CD14-positive monocyte (primary cell): ENCODE measurements at regions not wholly inside any gene's neighbourhood (a gene's known extent, or its start where the extent isn't known, plus 50 kb on each side); places are given as distances from the start of the nearest gene placed in this dataset.

Source experiments
- DNase-seq, 3 donors: peaks; one replicate each; pipeline ENCODE4 v3.0.0-alpha.2; 2011 to 2022
- H2AFZ ChIP-seq: 2 replicates; pipeline ENCODE4 v1.6.0; 2012; ENCODE audit warnings: mild to moderate bottlenecking, low read depth, low read length, inconsistent platforms; ENCODE audit not compliant: insufficient read depth, poor library complexity, severe bottlenecking
- H3K27ac ChIP-seq, 2 donors: 1 replicate in 1 of 2; 2 replicates in 1 of 2; pipeline ENCODE4 v1.5.1; 2012 to 2013; ENCODE audit warnings: low read length in 2 of 2, control low read depth in 1 of 2, inconsistent platforms in 1 of 2, low read depth in 1 of 2, mild to moderate bottlenecking in 1 of 2
- H3K27me3 ChIP-seq, 2 donors: one replicate each; pipeline versions ENCODE4 v1.6.0 to v1.6.1; 2011 to 2013; ENCODE audit warnings: low read length in 2 of 2; ENCODE audit not compliant: control insufficient read depth in 2 of 2, insufficient read depth in 2 of 2
- H3K36me3 ChIP-seq, 2 donors: replicated peaks in 1 of 2; 1 replicate in 1 of 2; 2 replicates in 1 of 2; pipeline versions ENCODE4 v1.5.1 to v1.6.1; 2012 to 2013; ENCODE audit warnings: low read length in 2 of 2, control low read depth in 1 of 2, inconsistent platforms in 1 of 2, mild to moderate bottlenecking in 1 of 2; ENCODE audit not compliant: insufficient read depth in 2 of 2, control insufficient read depth in 1 of 2
- H3K4me1 ChIP-seq, 2 donors: 1 replicate in 1 of 2; 2 replicates in 1 of 2; pipeline versions ENCODE4 v1.5.1 to v1.6.1; 2012 to 2013; ENCODE audit warnings: low read length in 2 of 2, control low read depth in 1 of 2, inconsistent platforms in 1 of 2, mild to moderate bottlenecking in 1 of 2, moderate library complexity in 1 of 2; ENCODE audit not compliant: insufficient read depth in 2 of 2, control insufficient read depth in 1 of 2
- H3K4me2 ChIP-seq: replicated peaks from 2 replicates; pipeline ENCODE3; 2012; ENCODE audit warnings: low read length, moderate library complexity, mild to moderate bottlenecking; ENCODE audit not compliant: poor library complexity, severe bottlenecking; ENCODE audit errors: extremely low read depth
- H3K4me3 ChIP-seq, 3 experiments: fragments of 200-600 bp in 1 of 3; sonication (generic) in 1 of 3; replicated peaks in 1 of 3; 1 replicate in 2 of 3; 2 replicates in 1 of 3; pipeline ENCODE4 v1.5.1; 2011 to 2013; ENCODE audit warnings: low read length in 3 of 3, mild to moderate bottlenecking in 3 of 3, control low read depth in 2 of 3, low read depth in 2 of 3, inconsistent platforms in 1 of 3, moderate library complexity in 1 of 3
- H3K79me2 ChIP-seq: 2 replicates; pipeline ENCODE4 v1.6.0; 2012; ENCODE audit warnings: mild to moderate bottlenecking, control low read depth, inconsistent platforms, low read length, moderate library complexity; ENCODE audit not compliant: insufficient read depth
- H3K9ac ChIP-seq: 2 replicates; pipeline ENCODE4 v1.6.0; 2017; ENCODE audit warnings: low read length, mild to moderate bottlenecking; ENCODE audit not compliant: insufficient read depth, poor library complexity, severe bottlenecking
- H3K9me3 ChIP-seq, 2 donors: replicated peaks in 1 of 2; 1 replicate in 1 of 2; 2 replicates in 1 of 2; pipeline versions ENCODE4 v1.5.1 to v1.6.1; 2012 to 2013; ENCODE audit warnings: low read length in 2 of 2, control low read depth in 1 of 2; ENCODE audit not compliant: control insufficient read depth in 1 of 2, insufficient read depth in 1 of 2
- H4K20me1 ChIP-seq: 2 replicates; pipeline ENCODE4 v1.6.0; 2012; ENCODE audit warnings: mild to moderate bottlenecking, low read length, control low read depth, moderate library complexity; ENCODE audit not compliant: insufficient read depth
- H3K27ac Mint-ChIP-seq, 7 donors: one replicate each; pipeline ENCODE4 v1.8.0; 2020; ENCODE audit warnings: mild to moderate bottlenecking in 7 of 7, mixed read lengths in 7 of 7, moderate library complexity in 6 of 7, inconsistent platforms in 2 of 7
- H3K27me3 Mint-ChIP-seq, 3 donors: one replicate each; pipeline ENCODE4 v1.8.0; 2021 to 2022; ENCODE audit warnings: low read depth in 3 of 3, mild to moderate bottlenecking in 3 of 3, mixed read lengths in 3 of 3, moderate library complexity in 3 of 3, inconsistent platforms in 1 of 3
- H3K36me3 Mint-ChIP-seq, 2 donors: one replicate each; pipeline ENCODE4 v1.8.0; 2020; ENCODE audit warnings: mixed read lengths in 2 of 2, inconsistent platforms in 1 of 2, mild to moderate bottlenecking in 1 of 2
- H3K4me1 Mint-ChIP-seq: one replicate; pipeline ENCODE4 v1.8.0; 2020; ENCODE audit warnings: mild to moderate bottlenecking, mixed read lengths
- H3K4me3 Mint-ChIP-seq, 2 donors: one replicate each; pipeline ENCODE4 v1.8.0; 2020; ENCODE audit warnings: mild to moderate bottlenecking in 2 of 2, mixed read lengths in 2 of 2, moderate library complexity in 1 of 2
- H3K9me3 Mint-ChIP-seq, 7 donors: one replicate each; pipeline ENCODE4 v1.8.0; 2020 to 2022; ENCODE audit warnings: mixed read lengths in 7 of 7, mild to moderate bottlenecking in 6 of 7, moderate library complexity in 6 of 7, inconsistent platforms in 2 of 7
- WGBS: methylation state at CpG from one replicate; pipeline ENCODE4 v1.1.5; 2013; ENCODE audit warnings: missing lambda C conversion rate; ENCODE audit not compliant: insufficient coverage; 5-methylcytosine and 5-hydroxymethylcytosine counted together
- intact Hi-C, 2 donors: fragments of 100-400 bp; cut with micrococcal nuclease; formaldehyde crosslinking; loops; one replicate each; pipeline versions ENCODE4 v1.15.0 to v1.15.1; 2023
- TF ChIP-seq, protein P1 (sequence below): fragments of 200-600 bp; IDR thresholded peaks from one replicate; pipeline ENCODE4 v1.8.0; 2022; ENCODE audit warnings: antibody characterized with exemption, mild to moderate bottlenecking

DNA sequence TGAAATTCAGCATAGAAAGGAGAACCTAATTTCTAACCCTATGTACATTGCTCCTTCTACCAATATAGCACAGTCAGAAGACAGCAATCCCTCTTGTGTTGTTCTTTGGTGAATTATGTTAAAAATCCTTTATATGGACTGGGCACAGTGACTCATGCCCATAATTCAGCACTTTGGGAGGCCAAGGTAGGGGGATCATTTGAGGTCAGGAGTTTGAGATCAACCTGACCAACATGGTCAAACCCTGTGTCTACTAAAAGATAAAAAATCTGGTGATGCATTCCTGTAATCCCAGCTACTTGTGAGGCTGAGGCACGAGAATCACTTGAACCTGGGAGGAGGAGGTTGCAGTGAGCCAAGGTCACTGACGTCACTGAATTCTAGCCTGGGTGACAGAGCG lies 195.6 kb downstream of the TMX3 start:
- Histone ChIP-seq H3K4me1 (no peaks in the 10 kb centered on the region), H3K9ac (no peak overlapping the region), H3K36me3 (no peaks in the 10 kb centered on the region), H3K9me3 (no peaks in the 10 kb centered on the region), H4K20me1 (no peaks in the 10 kb centered on the region), H3K4me3 (no peak overlapping the region), H3K27me3 (no peaks in the 10 kb centered on the region), H2AFZ (no peak overlapping the region), H3K79me2 (no peaks in the 10 kb centered on the region), H3K27ac (no peak overlapping the region), H3K4me2 (no peak overlapping the region)
- no peak overlapping the region for H3K4me3 Mint-ChIP-seq
- H3K27ac Mint-ChIP-seq = no peak overlapping the region
- H3K4me1 Mint-ChIP-seq = no peaks in the 10 kb centered on the region
- H3K9me3 Mint-ChIP-seq = peaks cover 0 to 8% (median 3%) of the 10 kb centered on the region in 7 donors
- DNase-seq = no peak
- H3K27me3 Mint-ChIP-seq = no peaks in the 10 kb centered on the region
- TF ChIP-seq, protein P1, sequence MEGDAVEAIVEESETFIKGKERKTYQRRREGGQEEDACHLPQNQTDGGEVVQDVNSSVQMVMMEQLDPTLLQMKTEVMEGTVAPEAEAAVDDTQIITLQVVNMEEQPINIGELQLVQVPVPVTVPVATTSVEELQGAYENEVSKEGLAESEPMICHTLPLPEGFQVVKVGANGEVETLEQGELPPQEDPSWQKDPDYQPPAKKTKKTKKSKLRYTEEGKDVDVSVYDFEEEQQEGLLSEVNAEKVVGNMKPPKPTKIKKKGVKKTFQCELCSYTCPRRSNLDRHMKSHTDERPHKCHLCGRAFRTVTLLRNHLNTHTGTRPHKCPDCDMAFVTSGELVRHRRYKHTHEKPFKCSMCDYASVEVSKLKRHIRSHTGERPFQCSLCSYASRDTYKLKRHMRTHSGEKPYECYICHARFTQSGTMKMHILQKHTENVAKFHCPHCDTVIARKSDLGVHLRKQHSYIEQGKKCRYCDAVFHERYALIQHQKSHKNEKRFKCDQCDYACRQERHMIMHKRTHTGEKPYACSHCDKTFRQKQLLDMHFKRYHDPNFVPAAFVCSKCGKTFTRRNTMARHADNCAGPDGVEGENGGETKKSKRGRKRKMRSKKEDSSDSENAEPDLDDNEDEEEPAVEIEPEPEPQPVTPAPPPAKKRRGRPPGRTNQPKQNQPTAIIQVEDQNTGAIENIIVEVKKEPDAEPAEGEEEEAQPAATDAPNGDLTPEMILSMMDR = no peak
- intact Hi-C loops = no loop called here
- no peaks in the 10 kb centered on the region for H3K36me3 Mint-ChIP-seq
- no CpG with 5 or more reads among the region's 3 CpGs for WGBS

DNA sequence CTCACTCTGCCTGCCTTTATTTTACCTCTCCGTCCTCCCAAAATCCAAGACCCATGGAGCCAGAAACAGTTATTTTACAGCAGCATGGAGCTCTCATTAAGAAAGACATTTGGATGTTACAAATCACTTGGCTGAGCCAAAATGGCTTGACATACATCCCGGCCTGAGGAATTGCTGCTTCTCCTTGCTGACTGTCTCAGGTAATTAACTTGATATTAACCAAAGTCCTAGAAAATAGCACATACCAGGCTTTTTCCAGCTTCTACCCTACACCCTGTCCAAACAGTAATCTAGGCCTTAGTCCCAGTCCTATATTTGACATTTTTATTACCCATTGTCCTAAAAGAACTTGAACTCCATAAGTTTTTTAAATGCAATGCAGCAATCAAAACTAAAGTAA lies 205.0 kb downstream of the TMX3 start:
- no peaks in the 10 kb centered on the region for H3K4me1 ChIP-seq
- TF ChIP-seq, protein P1 = no peak
- no peaks in the 10 kb centered on the region for H3K36me3 Mint-ChIP-seq
- no peak overlapping the region for H3K27ac ChIP-seq
- H3K4me3 ChIP-seq = no peak overlapping the region
- H3K4me2 ChIP-seq = no peak overlapping the region
- H3K79me2 ChIP-seq = no peaks in the 10 kb centered on the region
- H3K27ac Mint-ChIP-seq = no peak overlapping the region
- H3K4me1 Mint-ChIP-seq = no peaks in the 10 kb centered on the region
- no peak overlapping the region for H3K9ac ChIP-seq
- H3K4me3 Mint-ChIP-seq = no peak overlapping the region
- peaks cover 0 to 10% (median 3%) of the 10 kb centered on the region in 7 donors for H3K9me3 Mint-ChIP-seq
- no peak for DNase-seq
- no peak overlapping the region for H2AFZ ChIP-seq
- no peaks in the 10 kb centered on the region for H3K9me3 ChIP-seq
- H3K27me3 Mint-ChIP-seq = peaks cover 0 to 1% (median 1%) of the 10 kb centered on the region in 3 donors
- no peaks in the 10 kb centered on the region for H3K36me3 ChIP-seq
- intact Hi-C loops = no loop called here
- WGBS = 100% methylated on average over 2 of the region's 2 CpGs
- no peaks in the 10 kb centered on the region for H4K20me1 ChIP-seq
- no peaks in the 10 kb centered on the region for H3K27me3 ChIP-seq
